Inferior parietal cortex (tissue), 1 donor: ENCODE measurements at regions not wholly inside any gene's neighbourhood (a gene's known extent, or its start where the extent isn't known, plus 50 kb on each side); places are given as distances from the start of the nearest gene placed in this dataset.

Experiments
- DNase-seq: peaks from one replicate; pipeline ENCODE4 v3.0.0-alpha.2; 2016; ENCODE audit errors: extremely low spot score

GRCh38 chrY:8393246-8393645, 944.0 kb upstream of the TSPY4 start:
- DNase-seq, result no peak

GRCh38 chrY:8422906-8423305, 914.4 kb upstream of the TSPY4 start:
- DNase-seq, result no peak

- no peak for DNase-seq
Measured at GRCh38 chrY:8426433-8426832, 910.8 kb upstream of the TSPY4 start.

GRCh38 chrY:8437510-8437909, 899.8 kb upstream of the TSPY4 start:
- no peak for DNase-seq

GRCh38 chrY:8442097-8442496, 895.2 kb upstream of the TSPY4 start:
- no peak for DNase-seq

- no peak for DNase-seq
Measured at GRCh38 chrY:8452963-8453362, 884.3 kb upstream of the TSPY4 start.

GRCh38 chrY:8466813-8467212, 870.5 kb upstream of the TSPY4 start:
- DNase-seq, result no peak

GRCh38 chrY:8470249-8470648, 867.0 kb upstream of the TSPY4 start:
- DNase-seq, result no peak

GRCh38 chrY:8479141-8479540, 858.1 kb upstream of the TSPY4 start:
- no peak for DNase-seq

- no peak for DNase-seq
Measured at GRCh38 chrY:8488955-8489354, 848.3 kb upstream of the TSPY4 start.

- DNase-seq, result no peak
Measured at GRCh38 chrY:8489880-8490630, 847.2 kb upstream of the TSPY4 start.

- no peak for DNase-seq
Measured at GRCh38 chrY:8494396-8494795, 842.9 kb upstream of the TSPY4 start.

GRCh38 chrY:8495243-8495642, 842.0 kb upstream of the TSPY4 start:
- DNase-seq, result no peak

GRCh38 chrY:8500888-8501287, 836.4 kb upstream of the TSPY4 start:
- no peak for DNase-seq

- no peak for DNase-seq
Measured at GRCh38 chrY:8533468-8533867, 803.8 kb upstream of the TSPY4 start.

- DNase-seq, result no peak
Measured at GRCh38 chrY:8535704-8536103, 801.6 kb upstream of the TSPY4 start.

GRCh38 chrY:8536277-8536676, 801.0 kb upstream of the TSPY4 start:
- no peak for DNase-seq

- DNase-seq, result no peak
Measured at GRCh38 chrY:8541306-8541705, 796.0 kb upstream of the TSPY4 start.

GRCh38 chrY:8544715-8545114, 792.5 kb upstream of the TSPY4 start:
- no peak for DNase-seq

- no peak for DNase-seq
Measured at GRCh38 chrY:8547931-8548330, 789.3 kb upstream of the TSPY4 start.

- no peak for DNase-seq
Measured at GRCh38 chrY:8551323-8551722, 785.9 kb upstream of the TSPY4 start.

- DNase-seq, result no peak
Measured at GRCh38 chrY:8552168-8552805, 785.0 kb upstream of the TSPY4 start.

GRCh38 chrY:8553614-8554013, 783.6 kb upstream of the TSPY4 start:
- no peak for DNase-seq

- no peak for DNase-seq
Measured at GRCh38 chrY:8561385-8561784, 775.9 kb upstream of the TSPY4 start.
